ENCODE measurements at regions not wholly inside any gene's neighbourhood (a gene's known extent, or its start where the extent isn't known, plus 50 kb on each side); places are given as distances from the start of the nearest gene placed in this dataset.
"Not testable (repeated sequence)": the region's sequence is repeated elsewhere in the genome, so short reads cannot be mapped to it uniquely, and the experiment has no call there.

- DNase-seq = no peak
Measured at GRCh38 chr7:37549076-37549931, 100.6 kb upstream of the ELMO1 start.

- DNase-seq = no peak
Measured at GRCh38 chr7:37550426-37550825, 101.8 kb upstream of the ELMO1 start.

GRCh38 chr7:37550872-37551271 is 102.2 kb upstream of the ELMO1 start:
- no peak for DNase-seq

- DNase-seq = no peak
Measured at GRCh38 chr7:37552030-37552429, 103.4 kb upstream of the ELMO1 start.

DNA sequence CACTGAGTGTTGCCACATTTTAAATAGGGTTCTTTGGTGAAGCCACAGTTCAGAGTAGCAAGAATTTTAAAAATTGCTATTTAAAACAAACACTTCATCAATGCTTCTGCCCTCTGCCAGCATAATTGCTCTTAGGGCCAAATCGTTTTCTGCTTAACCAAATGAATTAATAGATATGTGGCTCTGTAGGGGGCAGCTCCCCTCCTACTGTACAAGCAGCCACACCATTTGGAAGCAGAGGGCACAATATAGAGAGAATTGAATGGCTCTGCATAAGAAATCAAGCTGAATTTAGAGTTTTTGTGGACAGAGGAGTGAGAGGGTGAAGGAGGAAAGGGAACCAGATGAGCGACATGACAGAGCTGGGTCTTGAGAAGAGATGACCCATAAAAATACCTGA is 103.8 kb upstream of the ELMO1 start:
- DNase-seq = not testable (repeated sequence)

GRCh38 chr7:37555528-37555927 is 106.9 kb upstream of the ELMO1 start:
- DNase-seq = no peak

DNA sequence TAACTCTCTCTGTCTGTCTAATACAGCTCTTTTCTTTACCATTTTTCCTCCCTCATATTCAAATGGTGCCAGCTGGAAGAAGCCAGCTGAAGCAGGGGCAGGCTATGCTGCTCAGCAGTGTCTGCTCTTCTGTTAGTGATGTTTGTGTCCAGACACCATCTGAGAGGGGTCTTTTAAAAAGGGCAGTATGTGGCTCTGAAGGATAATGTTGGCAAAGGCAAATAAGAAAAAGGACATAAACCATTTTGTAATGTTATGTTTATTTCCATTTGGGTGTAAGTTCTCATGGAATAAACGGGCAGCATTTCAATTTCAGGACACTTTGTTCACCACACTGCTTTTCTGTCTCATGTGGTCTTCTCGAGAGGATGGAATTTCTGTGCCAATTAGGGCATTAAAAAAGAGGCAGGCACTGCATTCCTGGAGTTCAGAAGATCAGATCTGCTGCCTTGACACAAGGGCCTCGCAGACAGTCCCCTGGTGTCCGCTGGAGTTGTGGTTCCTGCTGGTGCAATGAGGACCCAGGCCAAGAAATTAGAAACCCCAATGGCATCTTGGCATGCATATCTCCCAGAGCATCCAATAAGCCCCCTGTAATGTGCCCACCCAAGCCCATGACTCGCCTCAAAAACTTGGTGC is 109.0 kb upstream of the ELMO1 start:
- no peak for DNase-seq

DNA sequence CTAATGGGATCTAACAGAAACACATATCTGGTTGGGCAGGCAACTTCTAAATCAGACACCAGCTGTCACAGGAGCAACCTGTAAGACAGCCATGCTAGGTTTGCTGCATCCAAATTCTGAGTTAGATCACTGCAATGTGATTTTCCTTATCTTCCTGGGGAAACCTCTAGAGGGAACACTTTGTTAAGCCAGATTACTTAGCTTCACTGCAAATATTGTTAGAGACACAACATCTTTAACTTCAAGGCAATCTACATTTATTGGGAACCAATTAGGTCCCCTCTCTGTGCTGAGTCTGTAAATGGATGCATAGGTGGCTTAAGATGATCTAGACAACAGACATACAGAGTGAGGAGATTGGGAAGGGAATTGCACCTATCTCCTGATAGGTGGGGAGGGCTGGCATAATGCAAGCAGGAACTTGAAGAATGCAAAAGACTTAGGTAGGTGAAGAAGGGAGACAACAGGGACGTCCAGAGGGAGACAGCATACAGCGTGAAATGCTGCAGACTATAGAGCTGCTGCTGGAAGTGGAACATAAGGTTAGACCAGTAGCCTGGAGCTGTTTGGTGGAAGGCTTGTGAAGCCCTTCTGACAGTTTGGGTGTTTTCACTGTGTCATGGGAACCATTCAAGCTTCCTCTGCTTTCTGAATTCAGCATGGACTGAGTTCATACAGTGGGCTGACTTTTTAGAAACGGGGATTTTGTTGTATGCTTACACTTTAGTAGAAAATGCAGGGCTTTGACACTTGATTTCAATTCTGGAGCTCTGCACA is 109.8 kb upstream of the ELMO1 start:
- DNase-seq = no peak

GRCh38 chr7:37570145-37570544 is 113.4 kb upstream of the GPR141 start:
- DNase-seq = peak; percentile 4 to 30

DNA sequence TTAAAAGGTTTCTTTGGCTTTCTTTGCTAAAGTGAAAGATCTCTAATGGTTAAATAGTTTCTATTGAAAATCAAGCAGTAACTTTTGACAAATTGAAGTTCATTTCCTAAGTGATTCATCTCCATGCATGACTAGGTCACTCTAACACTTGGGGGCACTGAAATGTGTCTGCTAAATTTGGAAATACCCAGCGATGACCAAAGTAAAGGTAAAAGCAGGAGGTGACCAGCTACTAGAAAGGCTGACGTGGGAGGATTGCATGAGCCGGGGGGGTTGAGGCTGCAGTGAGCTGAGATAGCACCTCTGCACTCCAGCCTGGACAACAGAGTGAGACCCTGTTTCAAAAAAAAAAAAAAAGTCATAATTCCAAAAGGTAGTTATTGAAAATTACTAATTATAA is 111.8 kb upstream of the GPR141 start:
- no peak for DNase-seq

GRCh38 chr7:37577412-37577811 is 106.2 kb upstream of the GPR141 start:
- DNase-seq = no peak

GRCh38 chr7:37577901-37578300 is 105.7 kb upstream of the GPR141 start:
- no peak for DNase-seq

- no peak for DNase-seq
Measured at GRCh38 chr7:37578350-37578749, 105.2 kb upstream of the GPR141 start.

- no peak for DNase-seq
Measured at GRCh38 chr7:37580376-37580775, 103.2 kb upstream of the GPR141 start.

DNA sequence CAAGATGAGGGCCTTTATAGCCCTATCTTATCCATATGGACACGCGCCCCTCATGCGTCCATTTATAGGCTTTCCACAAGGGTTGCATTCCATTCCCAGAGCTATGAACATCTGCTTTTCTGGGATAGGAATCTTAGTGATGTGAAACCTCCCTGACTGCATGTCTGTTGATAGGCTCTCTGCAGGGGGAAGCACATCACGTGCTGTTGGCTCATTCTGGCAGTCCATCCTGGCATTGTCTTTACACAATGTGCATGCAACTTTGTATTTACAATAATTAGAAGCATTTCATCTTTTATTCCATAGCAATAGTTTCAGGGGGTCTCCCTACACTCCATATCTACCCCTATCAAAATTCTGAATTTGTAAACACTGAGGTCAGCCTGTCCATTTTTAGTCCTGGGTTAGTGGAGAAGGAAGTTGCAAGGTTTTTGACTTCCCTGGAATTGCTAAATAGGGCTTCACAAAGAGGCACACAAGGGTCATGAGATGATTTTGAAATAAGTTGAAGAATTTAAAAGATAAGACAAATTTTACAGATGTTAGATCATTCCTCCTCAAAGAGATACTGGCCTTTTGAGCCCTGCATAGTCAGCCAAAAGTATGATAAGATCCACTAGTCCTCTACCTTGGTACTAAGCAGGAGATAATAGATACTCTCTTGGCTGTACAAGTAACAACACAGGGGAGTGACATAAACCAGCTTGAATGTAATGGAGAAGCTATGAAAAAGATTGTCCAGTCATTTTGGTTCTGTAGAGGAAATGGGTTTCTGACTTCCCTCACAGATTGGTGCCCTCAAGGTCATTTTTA is 98.7 kb upstream of the GPR141 start:
- not testable (repeated sequence) for DNase-seq

- no peak for DNase-seq
Measured at GRCh38 chr7:37590824-37591223, 92.7 kb upstream of the GPR141 start.

DNA sequence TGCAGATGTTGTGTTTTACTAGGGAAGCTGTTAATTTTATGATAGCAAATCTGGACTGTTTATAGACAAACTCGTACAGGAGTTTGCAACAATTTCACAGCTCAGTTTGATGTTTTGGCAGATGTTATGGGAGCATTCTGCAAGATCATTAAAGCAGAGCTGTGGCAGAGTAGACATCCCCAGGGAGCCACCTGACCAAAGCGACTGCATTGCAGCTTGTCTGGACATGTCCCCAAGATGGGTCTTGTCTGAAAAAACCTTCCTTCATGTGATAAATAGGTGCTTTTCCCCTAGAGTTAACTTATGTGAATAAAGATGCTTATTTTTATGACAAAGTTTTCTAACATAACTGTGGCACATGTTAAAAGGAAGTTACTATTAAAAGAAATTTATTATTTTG is 91.2 kb upstream of the GPR141 start:
- no peak for DNase-seq

- no peak for DNase-seq
Measured at GRCh38 chr7:37594602-37595001, 89.0 kb upstream of the GPR141 start.

DNA sequence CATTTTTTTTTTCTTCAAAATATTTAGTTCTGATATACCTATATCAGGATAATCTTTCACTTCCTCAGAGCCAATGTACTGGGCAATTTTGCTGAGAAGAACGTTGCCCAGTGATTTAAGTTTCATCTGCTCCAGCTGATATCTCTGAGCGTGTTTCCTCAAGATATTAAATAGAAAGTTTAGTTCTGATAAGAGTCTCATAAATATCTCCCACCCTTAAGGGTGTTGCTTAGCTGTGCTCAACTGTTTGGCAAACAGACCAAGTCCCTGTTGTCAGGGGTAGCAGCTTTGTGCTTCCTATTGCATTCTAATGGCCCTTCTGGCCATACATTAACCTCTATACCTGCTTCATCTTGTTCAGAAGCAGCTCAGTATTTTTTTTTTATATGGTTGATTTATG is 84.7 kb upstream of the GPR141 start:
- DNase-seq = no peak

- no peak for DNase-seq
Measured at GRCh38 chr7:37601321-37601720, 82.2 kb upstream of the GPR141 start.

GRCh38 chr7:37604078-37604477 is 79.5 kb upstream of the GPR141 start:
- no peak for DNase-seq

DNA sequence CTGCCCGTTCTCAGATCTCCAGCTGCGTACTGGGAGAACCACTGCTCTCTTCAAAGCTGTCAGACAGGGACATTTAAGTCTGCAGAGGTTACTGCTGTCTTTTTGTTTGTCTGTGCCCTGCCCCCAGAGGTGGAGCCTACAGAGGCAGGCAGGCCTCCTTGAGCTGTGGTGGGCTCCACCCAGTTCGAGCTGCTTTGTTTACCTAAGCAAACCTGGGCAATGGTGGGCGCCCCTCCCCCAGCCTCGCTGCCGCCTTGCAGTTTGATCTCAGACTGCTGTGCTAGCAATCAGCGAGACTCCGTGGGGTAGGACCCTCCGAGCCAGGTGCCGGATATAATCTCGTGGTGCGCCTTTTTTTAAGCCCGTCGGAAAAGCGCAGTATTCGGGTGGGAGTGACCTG is 66.2 kb upstream of the GPR141 start:
- not testable (repeated sequence) for DNase-seq

DNA sequence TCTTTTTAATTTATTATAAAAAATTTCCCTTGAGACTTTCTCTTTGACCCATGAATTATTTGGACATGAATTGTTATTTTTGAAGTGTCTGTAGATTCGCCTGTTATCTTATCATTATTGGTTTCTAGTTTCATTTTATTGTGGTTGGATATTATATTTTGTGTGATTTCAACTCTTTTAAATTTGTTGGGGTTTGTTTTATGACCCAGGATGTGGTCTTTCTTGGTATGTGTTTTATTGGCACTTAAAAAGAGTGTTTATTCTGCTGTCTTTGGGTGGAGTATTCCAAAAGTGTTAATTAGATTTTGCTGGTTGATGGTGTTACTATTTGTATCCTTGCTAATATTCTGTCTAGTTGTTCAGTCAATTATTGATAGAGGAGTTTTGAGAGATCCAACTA is 50.5 kb upstream of the GPR141 start:
- DNase-seq = no peak
